GM12878 (cell line): ENCODE measurements at regions not wholly inside any gene's neighbourhood (a gene's known extent, or its start where the extent isn't known, plus 50 kb on each side); places are given as distances from the start of the nearest gene placed in this dataset.

Experiments used
- ATAC-seq: fragments of 200-7000 bp; cut with Tn5 transposase; 3 replicates; pipeline ENCODE4 v1.9.1; 2020; ENCODE audit warnings: mild to moderate bottlenecking, moderate library complexity
- BruUV-seq: library from RNA; stranded (reverse); fragments of 400-500 nt; replicated peaks from 2 replicates; lab custom pipeline; 2021; lab: Mats Ljungman, UMichigan
- CTCF ChIA-PET: fragments of 300-600 bp; sonication (Branson Sonifier 250); formaldehyde crosslinking; extraction: SDS; loops from one replicate; lab custom pipeline; 2021; ENCODE audit warnings: inconsistent platforms; lab: Yijun Ruan, JAX
- POLR2A ChIA-PET: fragments of 350-600 bp; formaldehyde crosslinking; extraction: SDS; loops from one replicate; lab custom pipeline; 2021; ENCODE audit warnings: inconsistent platforms; lab: Charles Lee
- RAD21 ChIA-PET: fragments of 300-600 bp; sonication (Branson Sonifier 250); formaldehyde crosslinking; loops from one replicate; lab custom pipeline; 2023; ENCODE audit warnings: antibody characterized with exemption; ENCODE audit not compliant: unreplicated experiment; lab: Charles Lee
- SMC1A ChIA-PET: fragments of 300-600 bp; sonication (Branson Sonifier 250); formaldehyde crosslinking; loops from one replicate; lab custom pipeline; 2023; ENCODE audit not compliant: unreplicated experiment, uncharacterized antibody; lab: Charles Lee
- DNase-seq: peaks from one replicate; pipeline ENCODE4 v3.0.0-alpha.2; 2011; ENCODE audit warnings: low read depth, low spot score
- FAIRE-seq: peaks from 3 replicates; lab custom pipeline; 2011; peaks lifted over from hg19 to GRCh38; lab: Jason Lieb, UNC
- H2AFZ ChIP-seq: 2 replicates; pipeline ENCODE4 v1.6.0; 2011; ENCODE audit warnings: low read depth, low read length, control low read depth; ENCODE audit not compliant: control insufficient read depth
- H3K27ac ChIP-seq: 2 replicates; pipeline ENCODE4 v1.5.1; 2011; ENCODE audit warnings: control low read depth; ENCODE audit not compliant: control insufficient read depth, insufficient read depth
- H3K27me3 ChIP-seq, 2 experiments: replicated peaks in 1 of 2; 2 replicates each; pipeline versions ENCODE4 v1.6.0 to v1.6.1; 2011; ENCODE audit warnings: low read length in 1 of 2; ENCODE audit not compliant: control insufficient read depth in 2 of 2, insufficient read depth in 2 of 2
- H3K36me3 ChIP-seq, 2 experiments: 2 replicates each; pipeline ENCODE4 v1.5.1; 2011; ENCODE audit warnings: low read length in 1 of 2; ENCODE audit not compliant: control insufficient read depth in 2 of 2, insufficient read depth in 2 of 2
- H3K4me1 ChIP-seq: 2 replicates; pipeline ENCODE4 v1.6.1; 2011; ENCODE audit warnings: mild to moderate bottlenecking, low read length, moderate library complexity, mixed read lengths; ENCODE audit not compliant: control insufficient read depth, insufficient read depth
- H3K4me2 ChIP-seq: 2 replicates; pipeline ENCODE4 v1.6.0; 2011; ENCODE audit warnings: control low read depth; ENCODE audit not compliant: control insufficient read depth, insufficient read depth
- H3K4me3 ChIP-seq: fragments of 200-600 bp; sonication (generic); 2 replicates; pipeline ENCODE4 v1.5.1; 2016
- H3K79me2 ChIP-seq: 2 replicates; pipeline ENCODE4 v1.6.0; 2011; ENCODE audit warnings: low read length; ENCODE audit not compliant: control insufficient read depth, insufficient read depth
- H3K9ac ChIP-seq: 2 replicates; pipeline ENCODE4 v1.8.0; 2011; ENCODE audit warnings: low read length, control low read depth, mixed read lengths; ENCODE audit not compliant: control insufficient read depth, insufficient read depth
- H3K9me3 ChIP-seq: replicated peaks from 3 replicates; pipeline ENCODE4 v1.5.1; 2011; ENCODE audit warnings: mild to moderate bottlenecking, low read length; ENCODE audit not compliant: control insufficient read depth, insufficient read depth
- H4K20me1 ChIP-seq: 2 replicates; pipeline ENCODE4 v1.6.0; 2011; ENCODE audit not compliant: control insufficient read depth, insufficient read depth
- ASH2L ChIP-seq: fragments of 300-600, 200-600 bp; sonication (generic); IDR thresholded peaks from 2 replicates; pipeline ENCODE4 v1.6.1; 2017; ENCODE audit warnings: low read depth, mild to moderate bottlenecking, borderline replicate concordance
- ATF3 ChIP-seq: IDR thresholded peaks from 2 replicates; pipeline ENCODE4 v1.6.1; 2011; ENCODE audit warnings: low read depth, mild to moderate bottlenecking, low read length, moderate library complexity, borderline replicate concordance; ENCODE audit errors: extremely low read depth
- CTCF ChIP-seq, 3 experiments: IDR thresholded peaks in 2 of 3; conservative IDR thresholded peaks in 1 of 3; 2 replicates each; pipeline ENCODE4 v1.5.1; 2011; ENCODE audit warnings: low read depth in 3 of 3, low read length in 3 of 3, mild to moderate bottlenecking in 3 of 3, control low read depth in 2 of 3, moderate library complexity in 2 of 3, inconsistent platforms in 1 of 3, mixed read lengths in 1 of 3; ENCODE audit not compliant: control insufficient read depth in 2 of 3, insufficient read depth in 1 of 3; ENCODE audit errors: extremely low read depth in 1 of 3
- ETV6 ChIP-seq, 2 experiments: fragments of 450-650 bp in 1 of 2; IDR thresholded peaks in 1 of 2; conservative IDR thresholded peaks in 1 of 2; 2 replicates each; pipeline ENCODE4 v1.6.1; 2014; ENCODE audit warnings: antibody characterized with exemption in 1 of 2, borderline replicate concordance in 1 of 2, low read depth in 1 of 2, mild to moderate bottlenecking in 1 of 2, moderate library complexity in 1 of 2
- KLF5 ChIP-seq: fragments of 450-650 bp; IDR thresholded peaks from 2 replicates; pipeline ENCODE4 v1.6.1; 2014; ENCODE audit warnings: mild to moderate bottlenecking; ENCODE audit not compliant: partially characterized antibody
- MXI1 ChIP-seq: fragments of 150-350 bp; IDR thresholded peaks from 2 replicates; pipeline ENCODE4 v1.6.1; 2011; ENCODE audit warnings: low read depth, mild to moderate bottlenecking, inconsistent platforms, low read length, improper control_type of control experiment
- NFIC ChIP-seq: IDR thresholded peaks from 2 replicates; pipeline ENCODE4 v1.6.1; 2012; ENCODE audit warnings: low read depth, mild to moderate bottlenecking, inconsistent platforms, low read length, moderate library complexity
- PKNOX1 ChIP-seq: fragments of 450-650 bp; IDR thresholded peaks from 2 replicates; pipeline ENCODE4 v1.6.1; 2016; ENCODE audit warnings: mild to moderate bottlenecking
- RBBP5 ChIP-seq: fragments of 200-600 bp; sonication (generic); conservative IDR thresholded peaks from 2 replicates; pipeline ENCODE4 v1.6.1; 2016
- RCOR1 ChIP-seq: conservative IDR thresholded peaks from 2 replicates; pipeline ENCODE4 v1.6.1; 2012; ENCODE audit warnings: low read depth, low read length, improper control_type of control experiment
- TBL1XR1 ChIP-seq: IDR thresholded peaks from 2 replicates; pipeline ENCODE4 v1.6.1; 2012; ENCODE audit warnings: low read depth, low read length, improper control_type of control experiment
- USF2 ChIP-seq: IDR thresholded peaks from 2 replicates; pipeline ENCODE4 v1.6.1; 2011; ENCODE audit warnings: low read depth, low read length, improper control_type of control experiment, borderline replicate concordance
- YBX1 ChIP-seq: fragments of 450-650 bp; IDR thresholded peaks from 2 replicates; pipeline ENCODE4 v1.6.1; 2016; ENCODE audit warnings: antibody characterized with exemption
- WGBS: methylation state at CpG from one replicate; pipeline ENCODE4 v1.1.6; 2016; ENCODE audit warnings: low lambda C conversion rate; ENCODE audit not compliant: insufficient replicate concordance, insufficient coverage; ENCODE audit errors: missing lambda C conversion rate; 5-methylcytosine and 5-hydroxymethylcytosine counted together
- in situ Hi-C: fragments of 300-500 bp; cut with MboI; formaldehyde crosslinking; loops from 9 replicates; pipeline ENCODE4 v1.14.3; 2018; ENCODE audit warnings: mixed read lengths
- intact Hi-C: fragments of 100-400 bp; cut with micrococcal nuclease; formaldehyde crosslinking; loops from one replicate; pipeline ENCODE4 v1.14.2; 2022; ENCODE audit not compliant: unreplicated experiment

- ATAC-seq = peak; percentile 40
- ChIA-PET RAD21 (no interaction called here), CTCF (no interaction called here), SMC1A (no interaction called here), POLR2A (no interaction called here)
- no peaks in the 10 kb centered on the region for H3K36me3 ChIP-seq
- no peaks in the 10 kb centered on the region for H4K20me1 ChIP-seq
- no peak overlapping the region for H3K9ac ChIP-seq
- FAIRE-seq = no peak
- no peaks in the 10 kb centered on the region for H3K79me2 ChIP-seq
- no peak for DNase-seq
- H2AFZ ChIP-seq = no peak overlapping the region
- no peak overlapping the region for H3K27ac ChIP-seq
- no peak for TF ChIP-seq MXI1
- TF ChIP-seq ETV6 (conservative IDR thresholded peaks at IDR 0.05 in 1 of 2, IDR thresholded peaks at IDR 0.05 in 1 of 2; ENCODE audit: borderline replicate concordance in 1 of 2, low read depth in 1 of 2) = peak in 1 of 2 experiments; percentile 55; a peak in 1 of 4 replicates
- no peak for TF ChIP-seq NFIC
- no peak for TF ChIP-seq CTCF (IDR thresholded peaks at IDR 0.05 in 2 of 3, conservative IDR thresholded peaks at IDR 0.05 in 1 of 3; ENCODE audit: control insufficient read depth in 2 of 3, extremely low read depth in 1 of 3, insufficient read depth in 1 of 3, low read depth in 3 of 3, low read length in 3 of 3)
- no peaks in the 10 kb centered on the region for H3K27me3 ChIP-seq
- H3K4me1 ChIP-seq = no peaks in the 10 kb centered on the region
- in situ Hi-C loops (no loop called here), intact Hi-C loops (no loop called here)
- H3K4me2 ChIP-seq = no peak overlapping the region
- BruUV-seq = no TSS peak
- no peak overlapping the region for H3K4me3 ChIP-seq
- H3K9me3 ChIP-seq = no peaks in the 10 kb centered on the region
Observed at GRCh38 chr9:19976226-19976625, 187.4 kb upstream of the SLC24A2 start.

GRCh38 chr9:19975499-19975898 lies 186.7 kb upstream of the SLC24A2 start:
- no peak overlapping the region for H3K4me3 ChIP-seq
- no TSS peak for BruUV-seq
- FAIRE-seq (no peak), DNase-seq (no peak), ATAC-seq (no peak)
- no peaks in the 10 kb centered on the region for H3K4me1 ChIP-seq
- intact Hi-C loops = no loop called here
- 28% methylated on average over 2 of the region's 2 CpGs for WGBS
- ChIA-PET SMC1A (no interaction called here), RAD21 (no interaction called here), POLR2A (no interaction called here), CTCF (no interaction called here)
- H4K20me1 ChIP-seq = no peaks in the 10 kb centered on the region
- H2AFZ ChIP-seq = no peak overlapping the region
- in situ Hi-C loops = no loop called here
- no peaks in the 10 kb centered on the region for H3K9me3 ChIP-seq
- no peak overlapping the region for H3K27ac ChIP-seq
- no peaks in the 10 kb centered on the region for H3K79me2 ChIP-seq
- H3K36me3 ChIP-seq = no peaks in the 10 kb centered on the region
- no peaks in the 10 kb centered on the region for H3K27me3 ChIP-seq
- no peak overlapping the region for H3K4me2 ChIP-seq
- H3K9ac ChIP-seq = no peak overlapping the region
- TF ChIP-seq USF2 (no peak), KLF5 (no peak), RCOR1 (no peak), YBX1 (no peak), TBL1XR1 (no peak), ASH2L (no peak), ATF3 (no peak), RBBP5 (no peak), PKNOX1 (no peak)
